ENCODE measurements at regions not wholly inside any gene's neighbourhood (a gene's known extent, or its start where the extent isn't known, plus 50 kb on each side); places are given as distances from the start of the nearest gene placed in this dataset.

DNA sequence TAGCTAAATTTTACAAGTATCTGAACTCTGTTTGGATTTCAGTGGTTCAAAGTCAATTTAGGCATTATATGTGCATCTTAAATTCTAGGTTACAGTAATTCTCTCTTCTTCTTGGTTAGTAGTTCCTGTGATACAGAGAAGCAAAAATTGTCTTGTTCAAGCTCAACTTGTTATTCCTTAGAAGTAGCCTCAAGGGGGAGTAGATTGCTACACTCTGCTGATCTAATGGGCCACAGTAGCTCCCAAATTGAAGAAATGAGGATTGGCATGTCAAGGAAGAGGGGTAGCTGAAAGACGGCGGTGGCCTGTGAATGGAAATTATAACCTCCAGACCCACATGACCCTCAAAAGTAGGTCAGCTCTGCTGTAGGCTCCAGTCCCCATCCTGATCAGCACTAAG, 334.7 kb downstream of the HRH4 start:
- TF ChIP-seq POLR2AphosphoS5 (IDR thresholded peaks at IDR 0.05; ENCODE audit: low read depth, low read length) = no peak
- no peak for TF ChIP-seq POLR2A (IDR thresholded peaks at IDR 0.05; ENCODE audit: low read depth, low read length)
- TF ChIP-seq POU2F2 (IDR thresholded peaks at IDR 0.05; ENCODE audit: low read depth, low read length) = no peak
- TF ChIP-seq SPI1 (IDR thresholded peaks at IDR 0.05; ENCODE audit: low read depth, low read length) = no peak
- no peak for TF ChIP-seq TAF1 (IDR thresholded peaks at IDR 0.05; ENCODE audit: low read depth, low read length)
